ENCODE measurements at regions not wholly inside any gene's neighbourhood (a gene's known extent, or its start where the extent isn't known, plus 50 kb on each side); places are given as distances from the start of the nearest gene placed in this dataset.

DNA sequence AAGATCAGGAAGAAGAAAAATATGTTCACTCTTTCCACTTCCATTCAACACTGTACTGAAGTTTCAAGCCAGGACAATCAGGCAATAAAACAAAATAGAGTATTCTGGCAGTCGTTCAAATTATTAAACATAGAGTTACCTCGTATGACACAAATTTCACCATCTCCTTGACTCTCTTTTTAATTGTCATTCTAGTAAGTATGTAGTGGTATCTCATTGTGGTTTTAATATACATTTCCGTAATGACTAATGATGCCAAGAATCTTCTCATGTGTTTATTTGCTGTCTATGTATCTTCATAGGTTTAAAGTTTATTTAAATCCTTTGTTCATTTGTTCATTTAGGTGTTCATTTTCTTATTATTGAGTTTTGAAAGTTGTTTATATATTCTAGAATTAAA is 352.2 kb downstream of the IDS start:
- no peak for DNase-seq (ENCODE audit: low spot score)

GRCh38 chrX:149151805-149152757 is 353.0 kb downstream of the IDS start:
- no peak for DNase-seq (ENCODE audit: low spot score)

DNA sequence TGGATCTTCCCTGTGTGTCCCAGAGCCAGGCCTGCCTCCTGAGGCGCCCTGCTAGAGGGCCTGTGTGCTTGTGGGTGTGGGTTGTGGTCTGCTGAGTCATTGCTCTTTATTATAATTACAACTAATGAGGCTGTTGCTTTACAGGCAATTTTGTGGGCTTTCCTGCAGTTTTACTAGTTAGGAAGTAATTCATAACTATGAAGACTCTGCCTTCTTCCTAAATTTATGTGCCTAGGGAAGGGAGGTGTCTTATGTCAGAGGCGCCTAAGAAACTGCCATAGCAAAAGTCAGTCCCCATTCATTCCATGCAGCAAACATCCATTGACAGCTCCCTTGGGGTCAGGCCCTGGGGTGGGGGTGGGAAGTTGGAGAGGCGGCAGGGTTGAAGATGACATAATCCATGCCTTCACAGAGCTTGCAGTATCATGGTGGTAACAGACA is 359.2 kb downstream of the IDS start:
- DNase-seq (ENCODE audit: low spot score): no peak

DNA sequence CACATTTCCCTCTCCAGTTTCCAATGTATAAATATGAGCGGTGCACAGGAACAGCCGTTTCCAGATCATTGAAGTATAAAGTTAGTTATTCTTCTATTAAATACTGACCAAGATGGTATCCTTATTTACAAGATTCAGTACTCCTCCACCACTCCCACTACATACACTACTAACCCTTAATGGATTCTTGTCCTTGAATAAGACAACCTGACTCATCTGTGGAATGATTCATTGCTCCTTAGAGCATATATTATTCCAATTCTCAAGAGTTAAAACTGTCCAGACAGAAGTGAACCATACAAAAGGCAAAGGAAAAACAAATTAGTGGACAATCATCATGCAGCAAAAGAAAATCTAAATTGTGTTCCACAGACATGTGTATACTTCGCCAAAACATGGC is 373.3 kb downstream of the IDS start:
- DNase-seq (ENCODE audit: low spot score): no peak

GRCh38 chrX:149129767-149130166 is 375.3 kb downstream of the IDS start:
- DNase-seq (ENCODE audit: low spot score): no peak

GRCh38 chrX:149124526-149125108 is 380.5 kb downstream of the IDS start:
- DNase-seq (ENCODE audit: low spot score): no peak

DNA sequence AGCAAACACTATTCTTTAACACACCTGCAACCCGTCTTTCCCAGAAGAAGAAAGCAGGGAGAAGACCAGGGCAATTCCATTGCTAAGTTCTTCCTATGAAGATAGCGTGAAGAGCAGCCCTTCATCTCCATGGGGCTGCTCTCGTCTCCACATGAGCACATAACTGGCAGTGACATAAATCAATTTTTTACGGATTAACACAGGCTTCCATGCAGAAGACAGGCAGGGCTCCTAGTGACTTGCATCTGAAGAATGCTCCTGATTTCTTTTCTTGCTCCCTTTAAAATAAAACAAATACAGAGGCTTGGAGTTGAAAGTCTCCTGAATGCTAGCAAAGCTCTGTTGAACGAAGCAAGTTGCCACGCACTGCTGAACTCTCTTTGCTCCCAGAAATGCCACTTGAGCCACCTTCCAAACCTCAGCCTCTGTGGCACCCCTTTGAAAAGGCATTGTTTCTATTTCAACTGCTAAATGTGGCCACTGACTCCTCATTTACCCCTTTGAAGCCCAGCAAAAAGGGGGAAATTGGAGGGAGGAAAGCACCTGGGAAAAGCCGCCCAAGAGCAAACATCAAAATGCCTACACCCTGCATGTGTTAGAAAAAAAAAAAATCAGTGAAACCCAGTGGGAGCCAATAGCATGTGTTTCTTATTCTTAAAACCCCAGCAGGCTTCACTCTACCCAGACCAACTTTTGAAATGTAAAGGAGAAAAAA is 383.7 kb downstream of the IDS start:
- DNase-seq (ENCODE audit: low spot score): no peak

- no peak for DNase-seq (ENCODE audit: low spot score)
These were observed 384.6 kb downstream of the IDS start for GRCh38 chrX:149120459-149120858.

DNA sequence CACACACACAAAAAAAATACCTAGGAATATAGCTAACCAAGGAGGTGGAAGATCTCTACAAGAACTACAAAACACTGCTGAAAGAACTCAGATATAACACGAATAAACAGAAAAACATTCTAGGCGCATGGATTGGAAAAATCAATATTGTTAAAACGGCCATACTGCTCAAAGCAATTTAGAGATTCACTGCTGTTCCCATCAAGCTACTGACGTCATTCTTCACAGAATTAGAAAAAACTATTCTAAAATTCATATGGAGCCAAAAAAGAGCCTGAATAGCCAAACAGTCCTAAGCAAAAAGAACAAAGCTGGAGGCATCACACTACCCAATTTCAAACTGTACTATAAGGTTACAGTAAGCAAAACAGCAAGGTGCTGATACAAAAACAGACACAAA is 390.2 kb downstream of the IDS start:
- no peak for DNase-seq (ENCODE audit: low spot score)

- DNase-seq (ENCODE audit: low spot score): no peak
These were observed 391.1 kb downstream of the IDS start for GRCh38 chrX:149114001-149114400.

DNA sequence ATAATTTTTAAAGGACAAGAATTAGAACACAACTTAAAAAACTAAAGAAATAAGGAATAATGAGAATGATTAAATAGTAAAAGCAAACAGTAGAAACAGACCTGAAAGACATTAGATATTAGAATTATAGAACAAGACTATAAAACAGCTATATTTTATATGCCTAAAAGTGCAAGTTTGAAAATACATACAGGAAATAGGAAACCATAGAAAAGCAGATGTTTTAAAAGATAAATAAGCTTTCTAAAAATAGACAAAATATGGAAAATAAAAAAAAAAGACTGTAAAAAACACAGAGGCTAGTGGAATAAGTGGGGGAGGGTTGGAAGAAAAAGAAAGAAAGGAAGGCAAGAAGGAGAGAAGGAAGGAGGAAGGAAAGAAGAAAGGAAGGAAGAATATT is 407.3 kb downstream of the IDS start:
- no peak for DNase-seq (ENCODE audit: low spot score)

DNA sequence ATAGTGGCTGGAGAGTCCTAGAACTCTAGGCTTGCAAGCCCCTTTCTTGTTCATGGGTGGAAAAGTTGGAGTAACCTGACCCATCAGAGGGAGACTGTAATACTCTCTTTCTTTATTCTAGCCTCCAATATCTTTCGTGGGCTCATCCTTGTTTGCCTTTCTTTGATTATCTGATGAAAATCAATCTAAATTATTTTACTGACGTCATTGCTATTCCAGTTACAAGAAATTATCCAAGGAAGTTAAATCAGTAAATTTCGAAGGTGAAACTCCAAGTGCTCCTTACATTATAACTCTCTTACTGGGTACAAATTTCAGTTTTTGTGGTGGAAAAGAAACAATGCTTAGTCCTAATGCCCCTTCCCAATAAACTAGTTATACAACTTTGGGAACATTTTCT is 412.9 kb downstream of the IDS start:
- no peak for DNase-seq (ENCODE audit: low spot score)

DNA sequence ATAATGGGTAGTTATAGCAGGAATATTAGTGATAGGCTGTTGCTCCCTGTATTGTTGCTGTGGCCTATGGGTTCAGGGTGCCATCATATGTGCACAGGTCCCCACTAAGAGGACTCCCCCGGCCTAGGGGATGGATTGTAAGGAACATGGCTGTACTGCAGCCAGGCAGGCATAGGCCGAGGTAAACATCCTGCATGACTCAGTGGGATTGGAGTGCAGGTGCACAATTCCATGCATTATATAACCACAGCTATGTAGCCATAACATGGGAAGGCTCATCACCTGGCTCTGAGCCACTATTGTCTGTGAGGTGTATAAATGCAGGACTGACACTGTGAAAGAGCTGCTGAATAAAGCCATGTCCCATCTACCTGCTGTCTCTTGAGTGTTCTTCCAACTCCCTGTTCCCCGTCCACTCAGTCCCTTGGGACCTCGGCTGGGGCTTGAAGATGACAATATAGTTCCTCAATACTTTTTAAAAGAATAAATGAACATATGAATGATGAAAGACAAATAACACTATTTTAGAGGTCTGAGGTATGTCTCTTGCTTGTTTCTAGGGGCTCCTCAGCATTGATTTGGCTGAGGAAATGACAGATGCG is 425.2 kb downstream of the IDS start:
- no peak for DNase-seq (ENCODE audit: low spot score)

- no peak for DNase-seq (ENCODE audit: low spot score)
These were observed 430.7 kb downstream of the IDS start for GRCh38 chrX:149074398-149074797.

DNA sequence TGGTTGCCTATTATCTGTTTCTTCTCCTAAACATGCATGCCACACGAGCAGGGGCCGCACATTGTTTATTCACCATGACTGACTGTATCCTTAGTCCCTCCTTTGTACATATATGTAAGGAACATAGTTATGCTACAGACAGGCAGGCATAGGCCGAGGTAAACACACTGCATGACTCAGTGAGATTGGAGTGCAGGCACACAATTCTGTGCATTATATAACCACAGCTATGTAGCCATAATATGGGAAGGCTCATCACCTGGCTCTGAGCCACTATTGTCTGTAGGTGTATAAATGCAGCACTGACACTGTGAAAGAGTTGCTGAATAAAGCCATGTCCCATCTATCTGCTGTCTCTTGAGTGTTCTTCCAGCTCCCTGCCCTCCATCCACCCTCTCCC is 431.6 kb downstream of the IDS start:
- DNase-seq (ENCODE audit: low spot score): no peak

- no peak for DNase-seq (ENCODE audit: low spot score)
These were observed 435.2 kb downstream of the IDS start for GRCh38 chrX:149069899-149070298.

GRCh38 chrX:149060921-149061320 is 444.2 kb downstream of the IDS start:
- DNase-seq (ENCODE audit: low spot score): no peak
